Osteocyte (in vitro differentiated cells): ENCODE measurements at regions not wholly inside any gene's neighbourhood (a gene's known extent, or its start where the extent isn't known, plus 50 kb on each side); places are given as distances from the start of the nearest gene placed in this dataset.
"Not testable (repeated sequence)": the region's sequence is repeated elsewhere in the genome, so short reads cannot be mapped to it uniquely, and the experiment has no call there.

ENCODE experiments used
- DNase-seq: peaks from one replicate; pipeline ENCODE4 v3.0.0; 2021; ENCODE audit warnings: mixed read lengths; ENCODE audit not compliant: unreplicated experiment; ENCODE audit errors: extremely low spot score
- H3K27ac Mint-ChIP-seq: one replicate; pipeline ENCODE4 v1.8.0; 2021; ENCODE audit warnings: mild to moderate bottlenecking, mixed read lengths; ENCODE audit not compliant: unreplicated experiment
- H3K27me3 Mint-ChIP-seq: one replicate; pipeline ENCODE4 v1.8.0; 2021; ENCODE audit warnings: mixed read lengths; ENCODE audit not compliant: unreplicated experiment
- H3K36me3 Mint-ChIP-seq: one replicate; pipeline ENCODE4 v1.8.0; 2021; ENCODE audit warnings: mixed read lengths; ENCODE audit not compliant: unreplicated experiment
- H3K4me1 Mint-ChIP-seq: one replicate; pipeline ENCODE4 v1.8.0; 2021; ENCODE audit warnings: mixed read lengths; ENCODE audit not compliant: unreplicated experiment
- H3K4me3 Mint-ChIP-seq: one replicate; pipeline ENCODE4 v1.8.0; 2021; ENCODE audit warnings: mild to moderate bottlenecking, moderate library complexity, mixed read lengths; ENCODE audit not compliant: unreplicated experiment
- H3K9me3 Mint-ChIP-seq: one replicate; pipeline ENCODE4 v1.8.0; 2021; ENCODE audit warnings: mixed read lengths; ENCODE audit not compliant: unreplicated experiment
- CTCF ChIP-seq: fragments of 200-600 bp; sonication (generic); IDR thresholded peaks from 2 replicates; pipeline ENCODE4 v1.5.0; 2021; ENCODE audit warnings: antibody characterized with exemption, mild to moderate bottlenecking, moderate library complexity

- H3K4me3 Mint-ChIP-seq = no peak overlapping the region
- DNase-seq = peak; percentile 65
- H3K36me3 Mint-ChIP-seq = no peaks in the 10 kb centered on the region
- H3K4me1 Mint-ChIP-seq = no peaks in the 10 kb centered on the region
- H3K27me3 Mint-ChIP-seq = no peaks in the 10 kb centered on the region
- H3K9me3 Mint-ChIP-seq = peaks cover 23% of the 10 kb centered on the region
- TF ChIP-seq CTCF = no peak
- H3K27ac Mint-ChIP-seq = no peak overlapping the region
These were observed 232.4 kb upstream of the SGCG start for GRCh38 chr13:22948421-22948820.

- not testable (repeated sequence) for H3K4me1 Mint-ChIP-seq, H3K27me3 Mint-ChIP-seq, H3K36me3 Mint-ChIP-seq, H3K4me3 Mint-ChIP-seq, DNase-seq, H3K27ac Mint-ChIP-seq
- peaks cover 23% of the 10 kb centered on the region for H3K9me3 Mint-ChIP-seq
These were observed 228.8 kb upstream of the SGCG start for GRCh38 chr13:22952018-22952417.

- H3K27me3 Mint-ChIP-seq, H3K27ac Mint-ChIP-seq, H3K36me3 Mint-ChIP-seq, DNase-seq, H3K4me3 Mint-ChIP-seq, H3K4me1 Mint-ChIP-seq: not testable (repeated sequence)
- peaks cover 22% of the 10 kb centered on the region for H3K9me3 Mint-ChIP-seq
These were observed 225.6 kb upstream of the SGCG start for GRCh38 chr13:22955147-22955546.

- peak; percentile 65 for DNase-seq
- H3K27ac Mint-ChIP-seq, H3K27me3 Mint-ChIP-seq, H3K4me1 Mint-ChIP-seq, H3K4me3 Mint-ChIP-seq, H3K36me3 Mint-ChIP-seq: not testable (repeated sequence)
- peaks cover 11% of the 10 kb centered on the region for H3K9me3 Mint-ChIP-seq
These were observed 224.2 kb upstream of the SGCG start for GRCh38 chr13:22956456-22957115.

- H3K27ac Mint-ChIP-seq, H3K4me1 Mint-ChIP-seq, H3K4me3 Mint-ChIP-seq, H3K9me3 Mint-ChIP-seq, H3K27me3 Mint-ChIP-seq, H3K36me3 Mint-ChIP-seq: not testable (repeated sequence)
- peak; percentile 36 for DNase-seq
These were observed 220.9 kb upstream of the SGCG start for GRCh38 chr13:22959859-22960258.

- H3K9me3 Mint-ChIP-seq = no peaks in the 10 kb centered on the region
- TF ChIP-seq CTCF = no peak
- H3K4me1 Mint-ChIP-seq = peaks cover 1% of the 10 kb centered on the region
- no peak overlapping the region for H3K4me3 Mint-ChIP-seq
- DNase-seq = peak; percentile 75
- H3K27me3 Mint-ChIP-seq = no peaks in the 10 kb centered on the region
- H3K27ac Mint-ChIP-seq = no peak overlapping the region
- no peaks in the 10 kb centered on the region for H3K36me3 Mint-ChIP-seq
These were observed 220.0 kb upstream of the SGCG start for GRCh38 chr13:22960827-22961226.

- not testable (repeated sequence) for H3K9me3 Mint-ChIP-seq, H3K27me3 Mint-ChIP-seq, H3K36me3 Mint-ChIP-seq, H3K4me1 Mint-ChIP-seq, DNase-seq, H3K27ac Mint-ChIP-seq, H3K4me3 Mint-ChIP-seq
These were observed 219.4 kb upstream of the SGCG start for GRCh38 chr13:22961342-22961741.
